ENCODE measurements at regions not wholly inside any gene's neighbourhood (a gene's known extent, or its start where the extent isn't known, plus 50 kb on each side); places are given as distances from the start of the nearest gene placed in this dataset.

DNA sequence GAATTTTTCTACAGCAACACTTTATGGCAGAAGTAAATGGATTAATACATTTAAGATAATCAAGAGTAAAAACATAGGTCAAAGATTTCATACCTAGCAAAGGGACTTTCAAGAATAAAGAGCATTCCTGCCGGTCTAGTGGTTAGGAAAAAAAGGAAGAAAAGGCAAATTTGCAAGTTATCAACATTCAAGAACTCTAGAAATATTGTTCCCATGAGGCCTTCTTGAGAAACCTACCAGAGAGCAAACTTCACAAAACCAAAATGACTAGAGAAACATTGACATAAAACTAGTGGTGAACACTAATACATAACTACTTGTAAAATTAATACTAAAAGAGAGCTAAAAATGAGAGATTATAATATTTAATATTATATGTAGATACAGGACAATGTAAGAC lies 320.2 kb upstream of the RGMB start:
- Histone ChIP-seq H3K79me2 (replicated peaks; ENCODE audit: insufficient read depth, low read length) (no peaks in the 10 kb centered on the region), H3K4me3 (ENCODE audit: low read length) (no peak overlapping the region), H3K36me3 (ENCODE audit: insufficient read depth, low read length) (no peaks in the 10 kb centered on the region), H3K9me3 (ENCODE audit: low read length) (no peaks in the 10 kb centered on the region), H4K20me1 (ENCODE audit: insufficient read depth) (no peaks in the 10 kb centered on the region), H3K27ac (ENCODE audit: low read length) (no peak overlapping the region), H3K4me2 (ENCODE audit: low read length) (no peak overlapping the region), H2AFZ (ENCODE audit: low read depth, low read length) (no peak overlapping the region), H3F3A (ENCODE audit: insufficient read depth, low read length, poor library complexity, severe bottlenecking) (no peaks in the 10 kb centered on the region), H3K27me3 (ENCODE audit: insufficient read depth, low read depth, low read length) (no peaks in the 10 kb centered on the region), H3K9me2 (ENCODE audit: insufficient read depth, low read length) (no peaks in the 10 kb centered on the region), H3K9ac (ENCODE audit: low read length) (no peak overlapping the region)
- TF ChIP-seq POLR2AphosphoS5 (IDR thresholded peaks at IDR 0.05) = no peak
- TF ChIP-seq, protein P1, sequence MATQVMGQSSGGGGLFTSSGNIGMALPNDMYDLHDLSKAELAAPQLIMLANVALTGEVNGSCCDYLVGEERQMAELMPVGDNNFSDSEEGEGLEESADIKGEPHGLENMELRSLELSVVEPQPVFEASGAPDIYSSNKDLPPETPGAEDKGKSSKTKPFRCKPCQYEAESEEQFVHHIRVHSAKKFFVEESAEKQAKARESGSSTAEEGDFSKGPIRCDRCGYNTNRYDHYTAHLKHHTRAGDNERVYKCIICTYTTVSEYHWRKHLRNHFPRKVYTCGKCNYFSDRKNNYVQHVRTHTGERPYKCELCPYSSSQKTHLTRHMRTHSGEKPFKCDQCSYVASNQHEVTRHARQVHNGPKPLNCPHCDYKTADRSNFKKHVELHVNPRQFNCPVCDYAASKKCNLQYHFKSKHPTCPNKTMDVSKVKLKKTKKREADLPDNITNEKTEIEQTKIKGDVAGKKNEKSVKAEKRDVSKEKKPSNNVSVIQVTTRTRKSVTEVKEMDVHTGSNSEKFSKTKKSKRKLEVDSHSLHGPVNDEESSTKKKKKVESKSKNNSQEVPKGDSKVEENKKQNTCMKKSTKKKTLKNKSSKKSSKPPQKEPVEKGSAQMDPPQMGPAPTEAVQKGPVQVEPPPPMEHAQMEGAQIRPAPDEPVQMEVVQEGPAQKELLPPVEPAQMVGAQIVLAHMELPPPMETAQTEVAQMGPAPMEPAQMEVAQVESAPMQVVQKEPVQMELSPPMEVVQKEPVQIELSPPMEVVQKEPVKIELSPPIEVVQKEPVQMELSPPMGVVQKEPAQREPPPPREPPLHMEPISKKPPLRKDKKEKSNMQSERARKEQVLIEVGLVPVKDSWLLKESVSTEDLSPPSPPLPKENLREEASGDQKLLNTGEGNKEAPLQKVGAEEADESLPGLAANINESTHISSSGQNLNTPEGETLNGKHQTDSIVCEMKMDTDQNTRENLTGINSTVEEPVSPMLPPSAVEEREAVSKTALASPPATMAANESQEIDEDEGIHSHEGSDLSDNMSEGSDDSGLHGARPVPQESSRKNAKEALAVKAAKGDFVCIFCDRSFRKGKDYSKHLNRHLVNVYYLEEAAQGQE (IDR thresholded peaks at IDR 0.05; ENCODE audit: borderline replicate concordance) = no peak
- TF ChIP-seq TAF1 (IDR thresholded peaks at IDR 0.05; ENCODE audit: low read depth) = no peak
- TF ChIP-seq EZH2 (IDR thresholded peaks at IDR 0.05; ENCODE audit: borderline replicate concordance, insufficient read depth, low read length, poor library complexity, severe bottlenecking) = no peak
- no peak for TF ChIP-seq RAD21 (conservative IDR thresholded peaks at IDR 0.05)
- no peak for TF ChIP-seq SMC3 (conservative IDR thresholded peaks at IDR 0.05; ENCODE audit: poor library complexity)
- TF ChIP-seq, protein P2, sequence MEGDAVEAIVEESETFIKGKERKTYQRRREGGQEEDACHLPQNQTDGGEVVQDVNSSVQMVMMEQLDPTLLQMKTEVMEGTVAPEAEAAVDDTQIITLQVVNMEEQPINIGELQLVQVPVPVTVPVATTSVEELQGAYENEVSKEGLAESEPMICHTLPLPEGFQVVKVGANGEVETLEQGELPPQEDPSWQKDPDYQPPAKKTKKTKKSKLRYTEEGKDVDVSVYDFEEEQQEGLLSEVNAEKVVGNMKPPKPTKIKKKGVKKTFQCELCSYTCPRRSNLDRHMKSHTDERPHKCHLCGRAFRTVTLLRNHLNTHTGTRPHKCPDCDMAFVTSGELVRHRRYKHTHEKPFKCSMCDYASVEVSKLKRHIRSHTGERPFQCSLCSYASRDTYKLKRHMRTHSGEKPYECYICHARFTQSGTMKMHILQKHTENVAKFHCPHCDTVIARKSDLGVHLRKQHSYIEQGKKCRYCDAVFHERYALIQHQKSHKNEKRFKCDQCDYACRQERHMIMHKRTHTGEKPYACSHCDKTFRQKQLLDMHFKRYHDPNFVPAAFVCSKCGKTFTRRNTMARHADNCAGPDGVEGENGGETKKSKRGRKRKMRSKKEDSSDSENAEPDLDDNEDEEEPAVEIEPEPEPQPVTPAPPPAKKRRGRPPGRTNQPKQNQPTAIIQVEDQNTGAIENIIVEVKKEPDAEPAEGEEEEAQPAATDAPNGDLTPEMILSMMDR (IDR thresholded peaks at IDR 0.05; ENCODE audit: poor library complexity, severe bottlenecking) = no peak
- no peak for TF ChIP-seq EP300 (conservative IDR thresholded peaks at IDR 0.05; ENCODE audit: poor library complexity, severe bottlenecking)
- TF ChIP-seq MXI1 (conservative IDR thresholded peaks at IDR 0.05; ENCODE audit: poor library complexity, severe bottlenecking) = no peak

DNA sequence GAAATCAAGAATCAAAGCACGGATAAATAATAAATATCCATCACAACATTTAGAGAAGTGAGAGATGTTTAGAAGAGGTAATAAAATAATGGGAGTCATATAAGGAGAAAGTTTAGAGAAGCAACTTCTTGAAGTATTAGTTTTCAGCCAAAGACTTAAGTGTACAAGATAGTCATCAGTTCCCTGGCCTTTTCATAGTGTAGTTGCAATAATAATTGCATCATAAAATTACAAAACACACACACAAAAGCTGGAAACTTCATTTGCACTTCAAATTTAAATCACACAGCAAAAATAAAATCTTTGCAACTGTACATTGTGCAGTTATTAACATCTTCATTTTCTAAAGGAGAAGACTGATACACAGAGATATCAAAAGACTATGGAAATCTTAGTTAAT lies 319.1 kb upstream of the RGMB start:
- H2AFZ ChIP-seq (ENCODE audit: low read depth, low read length) = no peak overlapping the region
- H4K20me1 ChIP-seq (ENCODE audit: insufficient read depth) = no peaks in the 10 kb centered on the region
- no peak overlapping the region for H3K4me2 ChIP-seq (ENCODE audit: low read length)
- no peak overlapping the region for H3K27ac ChIP-seq (ENCODE audit: low read length)
- H3F3A ChIP-seq (ENCODE audit: insufficient read depth, low read length, poor library complexity, severe bottlenecking) = no peaks in the 10 kb centered on the region
- no peaks in the 10 kb centered on the region for H3K9me2 ChIP-seq (ENCODE audit: insufficient read depth, low read length)
- no peak for TF ChIP-seq POLR2AphosphoS5 (IDR thresholded peaks at IDR 0.05)
- TF ChIP-seq RAD21 (conservative IDR thresholded peaks at IDR 0.05) = no peak
- TF ChIP-seq EZH2 (IDR thresholded peaks at IDR 0.05; ENCODE audit: borderline replicate concordance, insufficient read depth, low read length, poor library complexity, severe bottlenecking) = no peak
- TF ChIP-seq, protein P1 (IDR thresholded peaks at IDR 0.05; ENCODE audit: borderline replicate concordance) = no peak
- TF ChIP-seq, protein P2 (IDR thresholded peaks at IDR 0.05; ENCODE audit: poor library complexity, severe bottlenecking) = no peak
- no peak for TF ChIP-seq MXI1 (conservative IDR thresholded peaks at IDR 0.05; ENCODE audit: poor library complexity, severe bottlenecking)
- no peak for TF ChIP-seq SMC3 (conservative IDR thresholded peaks at IDR 0.05; ENCODE audit: poor library complexity)
- TF ChIP-seq EP300 (conservative IDR thresholded peaks at IDR 0.05; ENCODE audit: poor library complexity, severe bottlenecking) = no peak
- no peak for TF ChIP-seq TAF1 (IDR thresholded peaks at IDR 0.05; ENCODE audit: low read depth)
- no peaks in the 10 kb centered on the region for H3K36me3 ChIP-seq (ENCODE audit: insufficient read depth, low read length)
- H3K27me3 ChIP-seq (ENCODE audit: insufficient read depth, low read depth, low read length) = no peaks in the 10 kb centered on the region
- H3K4me3 ChIP-seq (ENCODE audit: low read length) = no peak overlapping the region
- no peaks in the 10 kb centered on the region for H3K79me2 ChIP-seq (replicated peaks; ENCODE audit: insufficient read depth, low read length)
- H3K9me3 ChIP-seq (ENCODE audit: low read length) = no peaks in the 10 kb centered on the region
- no peak overlapping the region for H3K9ac ChIP-seq (ENCODE audit: low read length)
